ENCODE measurements at regions not wholly inside any gene's neighbourhood (a gene's known extent, or its start where the extent isn't known, plus 50 kb on each side); places are given as distances from the start of the nearest gene placed in this dataset.

- 38% methylated on average over 6 of the region's 6 CpGs for WGBS
- DNase-seq (ENCODE audit: low spot score), result no peak
These were observed 52.2 kb upstream of the B3GAT1 start for GRCh38 chr11:134464196-134464595.

GRCh38 chr11:134463716-134464115 lies 51.7 kb upstream of the B3GAT1 start:
- intact Hi-C loops (cut with DNase I), result no loop called here
- Histone ChIP-seq H3K4me1 (replicated peaks) (no peaks in the 10 kb centered on the region), H3K9me3 (no peaks in the 10 kb centered on the region), H3K27ac (no peak overlapping the region), H3K27me3 (replicated peaks; ENCODE audit: insufficient read depth) (no peaks in the 10 kb centered on the region), H3K36me3 (no peaks in the 10 kb centered on the region), H3K4me3 (no peak overlapping the region)
- 88% methylated on average over 5 of the region's 5 CpGs for WGBS
- DNase-seq (ENCODE audit: low spot score), result no peak
- no peak for TF ChIP-seq POLR2A (IDR thresholded peaks at IDR 0.05)
- TF ChIP-seq CTCF (IDR thresholded peaks at IDR 0.05), result no peak
- no peak for TF ChIP-seq POLR2AphosphoS5 (IDR thresholded peaks at IDR 0.05)

More at GRCh38 chr11:134464196-134464595, 52.2 kb upstream of the B3GAT1 start:
- TF ChIP-seq CTCF (IDR thresholded peaks at IDR 0.05) (no peak), POLR2A (IDR thresholded peaks at IDR 0.05) (no peak), POLR2AphosphoS5 (IDR thresholded peaks at IDR 0.05) (no peak)
- Histone ChIP-seq H3K36me3 (no peaks in the 10 kb centered on the region), H3K4me3 (no peak overlapping the region), H3K9me3 (no peaks in the 10 kb centered on the region), H3K27ac (no peak overlapping the region), H3K4me1 (replicated peaks) (no peaks in the 10 kb centered on the region), H3K27me3 (replicated peaks; ENCODE audit: insufficient read depth) (no peaks in the 10 kb centered on the region)
- intact Hi-C loops (cut with DNase I), result no loop called here

Data from prostate gland (tissue), 2 donors.